SK-N-SH (cell line): ENCODE measurements at regions not wholly inside any gene's neighbourhood (a gene's known extent, or its start where the extent isn't known, plus 50 kb on each side); places are given as distances from the start of the nearest gene placed in this dataset.

ENCODE experiments used
- CHD2 ChIP-seq: fragments of 150-350 bp; IDR thresholded peaks from 2 replicates; pipeline ENCODE4 v1.6.1; 2018; ENCODE audit warnings: low read length; ENCODE audit not compliant: partially characterized antibody
- CTCF ChIP-seq: fragments of 200-600 bp; sonication (generic); IDR thresholded peaks from 2 replicates; pipeline ENCODE4 v1.6.1; 2017; ENCODE audit warnings: antibody characterized with exemption, mild to moderate bottlenecking, moderate library complexity
- GABPA ChIP-seq: IDR thresholded peaks from 2 replicates; pipeline ENCODE4 v1.4.0; 2012; ENCODE audit warnings: low read depth, mild to moderate bottlenecking
- GATA2 ChIP-seq: sonication (generic); formaldehyde crosslinking; IDR thresholded peaks from 2 replicates; pipeline ENCODE4 v1.5.0; 2020; ENCODE audit warnings: mild to moderate bottlenecking, missing genetic modification reagents
- MAX ChIP-seq: IDR thresholded peaks from 2 replicates; pipeline ENCODE4 v1.4.0; 2012; ENCODE audit warnings: low read depth
- RCOR1 ChIP-seq: fragments of 150-350 bp; IDR thresholded peaks from 2 replicates; pipeline ENCODE4 v1.6.1; 2017; ENCODE audit warnings: antibody characterized with exemption, low read length
- YY1 ChIP-seq: IDR thresholded peaks from 2 replicates; pipeline ENCODE4 v1.4.0; 2012; ENCODE audit warnings: low read depth, mild to moderate bottlenecking

GRCh38 chr1:193661385-193661784 lies 475.0 kb upstream of the B3GALT2 start:
- TF ChIP-seq CTCF (no peak), YY1 (no peak), RCOR1 (no peak), MAX (no peak), GABPA (no peak), GATA2 (CRISPR knock-in tag) (no peak), CHD2 (no peak)
